22Rv1 (cell line): ENCODE measurements at regions not wholly inside any gene's neighbourhood (a gene's known extent, or its start where the extent isn't known, plus 50 kb on each side); places are given as distances from the start of the nearest gene placed in this dataset.

ENCODE experiments used
- CTCF ChIP-seq: fragments of 450-650 bp; IDR thresholded peaks from 2 replicates; pipeline ENCODE4 v1.5.1; 2017; ENCODE audit warnings: mild to moderate bottlenecking
- ZFX ChIP-seq: fragments of 450-650 bp; IDR thresholded peaks from 2 replicates; pipeline ENCODE4 v1.6.1; 2017; ENCODE audit warnings: antibody characterized with exemption, borderline replicate concordance

DNA sequence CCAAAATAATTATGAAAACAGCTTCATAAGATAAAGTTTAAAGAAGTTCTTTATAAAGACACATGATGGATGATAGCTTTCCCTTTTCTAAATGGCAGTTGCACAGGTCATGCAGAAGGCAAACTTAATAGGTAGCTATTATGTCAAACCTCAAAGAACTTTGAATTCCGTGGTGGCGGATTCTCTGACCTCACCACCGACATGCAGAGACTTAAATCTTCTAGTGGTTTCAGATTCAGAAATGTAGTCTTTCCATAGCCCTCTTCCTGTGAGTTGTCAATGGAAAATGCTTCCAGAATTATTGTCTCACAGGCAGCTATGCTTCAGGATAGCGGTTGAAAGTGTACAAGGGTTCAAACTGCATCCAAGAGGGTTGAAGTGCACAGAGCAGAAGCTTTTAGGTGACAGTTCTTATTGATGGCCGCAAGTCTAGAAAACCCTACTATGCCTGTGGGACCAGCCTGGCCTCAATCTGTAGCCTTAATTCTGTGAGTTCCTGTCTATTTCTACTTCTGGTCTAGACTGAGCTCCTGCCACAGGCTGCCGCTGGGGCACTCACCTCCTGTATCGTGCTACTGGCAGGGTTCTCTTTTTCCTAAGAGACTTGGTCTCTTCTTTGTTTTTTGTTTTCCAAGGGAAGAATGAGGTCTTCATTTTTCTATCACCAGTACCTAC is 117.0 kb upstream of the ERRFI1 start:
- no peak for TF ChIP-seq CTCF
- TF ChIP-seq ZFX = no peak
